GM23338 (cell line): ENCODE measurements at regions not wholly inside any gene's neighbourhood (a gene's known extent, or its start where the extent isn't known, plus 50 kb on each side); places are given as distances from the start of the nearest gene placed in this dataset.

Experiments used
- ATAC-seq: fragments of 200-7000 bp; cut with Tn5 transposase; 3 replicates; pipeline ENCODE4 v1.9.1; 2020
- DNase-seq: peaks from one replicate; pipeline ENCODE4 v3.0.0-alpha.2; 2015; ENCODE audit warnings: low spot score
- H2AFZ ChIP-seq: fragments of 200-600 bp; sonication (generic); 2 replicates; pipeline ENCODE4 v1.8.0; 2016; ENCODE audit warnings: antibody characterized with exemption, mild to moderate bottlenecking, moderate library complexity
- H3F3A ChIP-seq: fragments of 200-600 bp; sonication (generic); replicated peaks from 2 replicates; pipeline ENCODE4 v1.8.0; 2017; ENCODE audit warnings: antibody characterized with exemption, mixed run types, low read depth
- H3K27ac ChIP-seq: fragments of 200-600 bp; sonication (generic); 2 replicates; pipeline ENCODE4 v1.6.1; 2016; ENCODE audit warnings: low read depth
- H3K27me3 ChIP-seq: fragments of 200-600 bp; sonication (generic); 2 replicates; pipeline ENCODE4 v1.8.0; 2016; ENCODE audit warnings: mild to moderate bottlenecking, mixed run types, moderate library complexity; ENCODE audit not compliant: insufficient read depth
- H3K36me3 ChIP-seq: fragments of 200-600 bp; sonication (generic); 2 replicates; pipeline ENCODE4 v1.8.0; 2016; ENCODE audit warnings: mild to moderate bottlenecking; ENCODE audit not compliant: insufficient read depth
- H3K4me1 ChIP-seq: fragments of 200-600 bp; sonication (generic); 2 replicates; pipeline ENCODE4 v1.8.0; 2016; ENCODE audit warnings: mild to moderate bottlenecking, moderate library complexity; ENCODE audit not compliant: insufficient read depth
- H3K4me2 ChIP-seq: fragments of 200-600 bp; sonication (generic); 2 replicates; pipeline ENCODE4 v1.7.1; 2017; ENCODE audit warnings: mixed run types
- H3K4me3 ChIP-seq: fragments of 200-600 bp; sonication (generic); 2 replicates; pipeline ENCODE4 v1.6.1; 2016; ENCODE audit warnings: mixed run types
- H3K79me2 ChIP-seq: fragments of 200-600 bp; sonication (generic); replicated peaks from 2 replicates; pipeline ENCODE4 v1.8.0; 2017; ENCODE audit warnings: mild to moderate bottlenecking; ENCODE audit not compliant: insufficient read depth
- H3K9me2 ChIP-seq: fragments of 200-600 bp; sonication (generic); 2 replicates; pipeline ENCODE4 v1.8.0; 2017; ENCODE audit not compliant: insufficient read depth
- H4K20me1 ChIP-seq: fragments of 200-600 bp; sonication (generic); replicated peaks from 2 replicates; pipeline ENCODE4 v1.8.0; 2017; ENCODE audit warnings: mild to moderate bottlenecking; ENCODE audit not compliant: insufficient read depth
- H3K27ac Mint-ChIP-seq: 2 replicates; pipeline ENCODE4 v1.8.0; 2020; ENCODE audit warnings: inconsistent platforms, mild to moderate bottlenecking, moderate library complexity, mixed read lengths
- H3K27me3 Mint-ChIP-seq: 3 replicates; pipeline ENCODE4 v1.8.0; 2022; ENCODE audit warnings: low read depth, mild to moderate bottlenecking, moderate library complexity, mixed read lengths, inconsistent platforms; ENCODE audit not compliant: insufficient read depth, poor library complexity
- H3K36me3 Mint-ChIP-seq: 3 replicates; pipeline ENCODE4 v1.8.0; 2021; ENCODE audit warnings: low read depth, mild to moderate bottlenecking, inconsistent platforms, moderate library complexity, mixed read lengths
- H3K4me1 Mint-ChIP-seq: 3 replicates; pipeline ENCODE4 v1.8.0; 2020; ENCODE audit warnings: mild to moderate bottlenecking, inconsistent platforms, mixed read lengths
- H3K4me3 Mint-ChIP-seq: 3 replicates; pipeline ENCODE4 v1.8.0; 2021; ENCODE audit warnings: moderate library complexity, mild to moderate bottlenecking, inconsistent platforms, mixed read lengths
- H3K9me3 Mint-ChIP-seq: 3 replicates; pipeline ENCODE4 v1.8.0; 2020; ENCODE audit warnings: moderate library complexity, mild to moderate bottlenecking, inconsistent platforms, mixed read lengths
- CREB1 ChIP-seq: fragments of 250-450 bp; sonication (Bioruptor Pico); IDR thresholded peaks from 2 replicates; pipeline ENCODE4 v1.5.0; 2020; ENCODE audit warnings: low read depth, mild to moderate bottlenecking, moderate library complexity
- EZH2 ChIP-seq: fragments of 200-600 bp; sonication (generic); IDR thresholded peaks from one replicate; pipeline ENCODE4 v1.8.0; 2017; ENCODE audit warnings: antibody characterized with exemption, mild to moderate bottlenecking, low read depth; ENCODE audit not compliant: unreplicated experiment
- EZH2phosphoT487 ChIP-seq: fragments of 200-600 bp; sonication (generic); IDR thresholded peaks from one replicate; pipeline ENCODE4 v1.8.1; 2018; ENCODE audit warnings: antibody characterized with exemption; ENCODE audit not compliant: unreplicated experiment
- JUNB ChIP-seq: IDR thresholded peaks from one replicate; pipeline ENCODE4 v1.6.1; 2016; ENCODE audit warnings: antibody characterized with exemption; ENCODE audit not compliant: unreplicated experiment
- NANOG ChIP-seq: IDR thresholded peaks from 2 replicates; pipeline ENCODE4 v1.6.1; 2016; ENCODE audit warnings: antibody characterized with exemption, borderline replicate concordance
- POLR2AphosphoS5 ChIP-seq: IDR thresholded peaks from 2 replicates; pipeline ENCODE4 v1.6.1; 2016; ENCODE audit warnings: antibody characterized with exemption, low read depth
- STAT1 ChIP-seq: IDR thresholded peaks from one replicate; pipeline ENCODE4 v1.6.1; 2016; ENCODE audit warnings: antibody characterized with exemption; ENCODE audit not compliant: unreplicated experiment
- ZNF114 ChIP-seq: fragments of 250-450 bp; sonication (Bioruptor Pico); IDR thresholded peaks from 2 replicates; pipeline ENCODE4 v1.5.0; 2020; ENCODE audit warnings: mild to moderate bottlenecking, moderate library complexity
- ZNF331 ChIP-seq: fragments of 250-450 bp; sonication (Bioruptor Pico); IDR thresholded peaks from 2 replicates; pipeline ENCODE4 v1.5.0; 2020; ENCODE audit warnings: low read depth, mild to moderate bottlenecking, moderate library complexity
- TF ChIP-seq, protein P1 (sequence below), 2 experiments: fragments of 200-600 bp in 1 of 2; sonication (generic) in 1 of 2; conservative IDR thresholded peaks; 2 replicates each; pipeline versions ENCODE4 v1.5.1 to v1.6.1; 2016 to 2017; ENCODE audit warnings: antibody characterized with exemption in 2 of 2, low read depth in 2 of 2, mild to moderate bottlenecking in 2 of 2, moderate library complexity in 1 of 2
- TF ChIP-seq, protein P2 (sequence below): IDR thresholded peaks from one replicate; pipeline ENCODE4 v1.6.1; 2018; ENCODE audit warnings: antibody characterized with exemption; ENCODE audit not compliant: unreplicated experiment
- TF ChIP-seq, protein P3 (sequence below): IDR thresholded peaks from 2 replicates; pipeline ENCODE4 v1.6.1; 2016; ENCODE audit warnings: antibody characterized with exemption
- TF ChIP-seq, protein P4 (sequence below): fragments of 250-450 bp; sonication (Bioruptor Pico); IDR thresholded peaks from 2 replicates; pipeline ENCODE4 v1.5.0; 2020; ENCODE audit warnings: mild to moderate bottlenecking, moderate library complexity

DNA sequence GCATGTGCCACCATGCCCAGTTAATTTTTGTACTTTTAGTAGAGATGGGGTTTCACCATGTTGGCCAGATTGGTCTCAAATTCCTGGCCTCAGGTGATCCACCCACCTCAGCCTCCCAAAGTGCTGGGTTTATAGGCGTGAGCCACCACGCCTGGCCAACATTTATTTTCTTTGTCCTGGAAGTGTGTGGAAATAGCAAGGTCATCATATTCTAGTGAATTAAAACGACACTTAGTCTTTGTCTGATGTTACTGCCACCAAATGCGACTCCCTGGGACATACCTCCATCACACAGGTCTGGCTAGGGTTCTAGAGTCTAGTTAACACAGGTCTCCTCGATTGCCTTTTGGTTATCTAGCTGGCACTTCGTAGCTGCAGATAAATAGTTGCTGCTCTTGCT is 203.1 kb downstream of the AASDH start:
- no peak overlapping the region for H2AFZ ChIP-seq
- H3K27ac ChIP-seq, result no peak overlapping the region
- H3K27me3 ChIP-seq, result no peaks in the 10 kb centered on the region
- H3K4me1 ChIP-seq, result no peaks in the 10 kb centered on the region
- Mint-ChIP-seq H3K4me1 (peaks cover 15% of the 10 kb centered on the region), H3K27me3 (peaks cover 3% of the 10 kb centered on the region), H3K9me3 (no peaks in the 10 kb centered on the region), H3K36me3 (peaks cover 19% of the 10 kb centered on the region; the same call in 2 of the 3 replicates), H3K4me3 (no peak overlapping the region), H3K27ac (no peak overlapping the region)
- H3K4me2 ChIP-seq, result no peak overlapping the region
- ATAC-seq (no peak), DNase-seq (no peak)
- H3K4me3 ChIP-seq, result no peak overlapping the region
- no peaks in the 10 kb centered on the region for H3F3A ChIP-seq
- no peaks in the 10 kb centered on the region for H4K20me1 ChIP-seq
- no peak for TF ChIP-seq EZH2phosphoT487
- TF ChIP-seq ZNF331 (CRISPR knock-in tag), result no peak
- no peak for TF ChIP-seq NANOG
- TF ChIP-seq, protein P1, sequence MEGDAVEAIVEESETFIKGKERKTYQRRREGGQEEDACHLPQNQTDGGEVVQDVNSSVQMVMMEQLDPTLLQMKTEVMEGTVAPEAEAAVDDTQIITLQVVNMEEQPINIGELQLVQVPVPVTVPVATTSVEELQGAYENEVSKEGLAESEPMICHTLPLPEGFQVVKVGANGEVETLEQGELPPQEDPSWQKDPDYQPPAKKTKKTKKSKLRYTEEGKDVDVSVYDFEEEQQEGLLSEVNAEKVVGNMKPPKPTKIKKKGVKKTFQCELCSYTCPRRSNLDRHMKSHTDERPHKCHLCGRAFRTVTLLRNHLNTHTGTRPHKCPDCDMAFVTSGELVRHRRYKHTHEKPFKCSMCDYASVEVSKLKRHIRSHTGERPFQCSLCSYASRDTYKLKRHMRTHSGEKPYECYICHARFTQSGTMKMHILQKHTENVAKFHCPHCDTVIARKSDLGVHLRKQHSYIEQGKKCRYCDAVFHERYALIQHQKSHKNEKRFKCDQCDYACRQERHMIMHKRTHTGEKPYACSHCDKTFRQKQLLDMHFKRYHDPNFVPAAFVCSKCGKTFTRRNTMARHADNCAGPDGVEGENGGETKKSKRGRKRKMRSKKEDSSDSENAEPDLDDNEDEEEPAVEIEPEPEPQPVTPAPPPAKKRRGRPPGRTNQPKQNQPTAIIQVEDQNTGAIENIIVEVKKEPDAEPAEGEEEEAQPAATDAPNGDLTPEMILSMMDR (conservative IDR thresholded peaks at IDR 0.05; ENCODE audit: low read depth in 2 of 2), result no peak
- no peak for TF ChIP-seq CREB1 (CRISPR knock-in tag)
- no peak for TF ChIP-seq EZH2
- TF ChIP-seq STAT1, result no peak
- no peak for TF ChIP-seq ZNF114
- TF ChIP-seq JUNB, result no peak
- no peak for TF ChIP-seq POLR2AphosphoS5
- TF ChIP-seq, protein P2, sequence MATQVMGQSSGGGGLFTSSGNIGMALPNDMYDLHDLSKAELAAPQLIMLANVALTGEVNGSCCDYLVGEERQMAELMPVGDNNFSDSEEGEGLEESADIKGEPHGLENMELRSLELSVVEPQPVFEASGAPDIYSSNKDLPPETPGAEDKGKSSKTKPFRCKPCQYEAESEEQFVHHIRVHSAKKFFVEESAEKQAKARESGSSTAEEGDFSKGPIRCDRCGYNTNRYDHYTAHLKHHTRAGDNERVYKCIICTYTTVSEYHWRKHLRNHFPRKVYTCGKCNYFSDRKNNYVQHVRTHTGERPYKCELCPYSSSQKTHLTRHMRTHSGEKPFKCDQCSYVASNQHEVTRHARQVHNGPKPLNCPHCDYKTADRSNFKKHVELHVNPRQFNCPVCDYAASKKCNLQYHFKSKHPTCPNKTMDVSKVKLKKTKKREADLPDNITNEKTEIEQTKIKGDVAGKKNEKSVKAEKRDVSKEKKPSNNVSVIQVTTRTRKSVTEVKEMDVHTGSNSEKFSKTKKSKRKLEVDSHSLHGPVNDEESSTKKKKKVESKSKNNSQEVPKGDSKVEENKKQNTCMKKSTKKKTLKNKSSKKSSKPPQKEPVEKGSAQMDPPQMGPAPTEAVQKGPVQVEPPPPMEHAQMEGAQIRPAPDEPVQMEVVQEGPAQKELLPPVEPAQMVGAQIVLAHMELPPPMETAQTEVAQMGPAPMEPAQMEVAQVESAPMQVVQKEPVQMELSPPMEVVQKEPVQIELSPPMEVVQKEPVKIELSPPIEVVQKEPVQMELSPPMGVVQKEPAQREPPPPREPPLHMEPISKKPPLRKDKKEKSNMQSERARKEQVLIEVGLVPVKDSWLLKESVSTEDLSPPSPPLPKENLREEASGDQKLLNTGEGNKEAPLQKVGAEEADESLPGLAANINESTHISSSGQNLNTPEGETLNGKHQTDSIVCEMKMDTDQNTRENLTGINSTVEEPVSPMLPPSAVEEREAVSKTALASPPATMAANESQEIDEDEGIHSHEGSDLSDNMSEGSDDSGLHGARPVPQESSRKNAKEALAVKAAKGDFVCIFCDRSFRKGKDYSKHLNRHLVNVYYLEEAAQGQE, result no peak
- TF ChIP-seq, protein P3, sequence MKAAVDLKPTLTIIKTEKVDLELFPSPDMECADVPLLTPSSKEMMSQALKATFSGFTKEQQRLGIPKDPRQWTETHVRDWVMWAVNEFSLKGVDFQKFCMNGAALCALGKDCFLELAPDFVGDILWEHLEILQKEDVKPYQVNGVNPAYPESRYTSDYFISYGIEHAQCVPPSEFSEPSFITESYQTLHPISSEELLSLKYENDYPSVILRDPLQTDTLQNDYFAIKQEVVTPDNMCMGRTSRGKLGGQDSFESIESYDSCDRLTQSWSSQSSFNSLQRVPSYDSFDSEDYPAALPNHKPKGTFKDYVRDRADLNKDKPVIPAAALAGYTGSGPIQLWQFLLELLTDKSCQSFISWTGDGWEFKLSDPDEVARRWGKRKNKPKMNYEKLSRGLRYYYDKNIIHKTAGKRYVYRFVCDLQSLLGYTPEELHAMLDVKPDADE, result no peak
- TF ChIP-seq, protein P4, sequence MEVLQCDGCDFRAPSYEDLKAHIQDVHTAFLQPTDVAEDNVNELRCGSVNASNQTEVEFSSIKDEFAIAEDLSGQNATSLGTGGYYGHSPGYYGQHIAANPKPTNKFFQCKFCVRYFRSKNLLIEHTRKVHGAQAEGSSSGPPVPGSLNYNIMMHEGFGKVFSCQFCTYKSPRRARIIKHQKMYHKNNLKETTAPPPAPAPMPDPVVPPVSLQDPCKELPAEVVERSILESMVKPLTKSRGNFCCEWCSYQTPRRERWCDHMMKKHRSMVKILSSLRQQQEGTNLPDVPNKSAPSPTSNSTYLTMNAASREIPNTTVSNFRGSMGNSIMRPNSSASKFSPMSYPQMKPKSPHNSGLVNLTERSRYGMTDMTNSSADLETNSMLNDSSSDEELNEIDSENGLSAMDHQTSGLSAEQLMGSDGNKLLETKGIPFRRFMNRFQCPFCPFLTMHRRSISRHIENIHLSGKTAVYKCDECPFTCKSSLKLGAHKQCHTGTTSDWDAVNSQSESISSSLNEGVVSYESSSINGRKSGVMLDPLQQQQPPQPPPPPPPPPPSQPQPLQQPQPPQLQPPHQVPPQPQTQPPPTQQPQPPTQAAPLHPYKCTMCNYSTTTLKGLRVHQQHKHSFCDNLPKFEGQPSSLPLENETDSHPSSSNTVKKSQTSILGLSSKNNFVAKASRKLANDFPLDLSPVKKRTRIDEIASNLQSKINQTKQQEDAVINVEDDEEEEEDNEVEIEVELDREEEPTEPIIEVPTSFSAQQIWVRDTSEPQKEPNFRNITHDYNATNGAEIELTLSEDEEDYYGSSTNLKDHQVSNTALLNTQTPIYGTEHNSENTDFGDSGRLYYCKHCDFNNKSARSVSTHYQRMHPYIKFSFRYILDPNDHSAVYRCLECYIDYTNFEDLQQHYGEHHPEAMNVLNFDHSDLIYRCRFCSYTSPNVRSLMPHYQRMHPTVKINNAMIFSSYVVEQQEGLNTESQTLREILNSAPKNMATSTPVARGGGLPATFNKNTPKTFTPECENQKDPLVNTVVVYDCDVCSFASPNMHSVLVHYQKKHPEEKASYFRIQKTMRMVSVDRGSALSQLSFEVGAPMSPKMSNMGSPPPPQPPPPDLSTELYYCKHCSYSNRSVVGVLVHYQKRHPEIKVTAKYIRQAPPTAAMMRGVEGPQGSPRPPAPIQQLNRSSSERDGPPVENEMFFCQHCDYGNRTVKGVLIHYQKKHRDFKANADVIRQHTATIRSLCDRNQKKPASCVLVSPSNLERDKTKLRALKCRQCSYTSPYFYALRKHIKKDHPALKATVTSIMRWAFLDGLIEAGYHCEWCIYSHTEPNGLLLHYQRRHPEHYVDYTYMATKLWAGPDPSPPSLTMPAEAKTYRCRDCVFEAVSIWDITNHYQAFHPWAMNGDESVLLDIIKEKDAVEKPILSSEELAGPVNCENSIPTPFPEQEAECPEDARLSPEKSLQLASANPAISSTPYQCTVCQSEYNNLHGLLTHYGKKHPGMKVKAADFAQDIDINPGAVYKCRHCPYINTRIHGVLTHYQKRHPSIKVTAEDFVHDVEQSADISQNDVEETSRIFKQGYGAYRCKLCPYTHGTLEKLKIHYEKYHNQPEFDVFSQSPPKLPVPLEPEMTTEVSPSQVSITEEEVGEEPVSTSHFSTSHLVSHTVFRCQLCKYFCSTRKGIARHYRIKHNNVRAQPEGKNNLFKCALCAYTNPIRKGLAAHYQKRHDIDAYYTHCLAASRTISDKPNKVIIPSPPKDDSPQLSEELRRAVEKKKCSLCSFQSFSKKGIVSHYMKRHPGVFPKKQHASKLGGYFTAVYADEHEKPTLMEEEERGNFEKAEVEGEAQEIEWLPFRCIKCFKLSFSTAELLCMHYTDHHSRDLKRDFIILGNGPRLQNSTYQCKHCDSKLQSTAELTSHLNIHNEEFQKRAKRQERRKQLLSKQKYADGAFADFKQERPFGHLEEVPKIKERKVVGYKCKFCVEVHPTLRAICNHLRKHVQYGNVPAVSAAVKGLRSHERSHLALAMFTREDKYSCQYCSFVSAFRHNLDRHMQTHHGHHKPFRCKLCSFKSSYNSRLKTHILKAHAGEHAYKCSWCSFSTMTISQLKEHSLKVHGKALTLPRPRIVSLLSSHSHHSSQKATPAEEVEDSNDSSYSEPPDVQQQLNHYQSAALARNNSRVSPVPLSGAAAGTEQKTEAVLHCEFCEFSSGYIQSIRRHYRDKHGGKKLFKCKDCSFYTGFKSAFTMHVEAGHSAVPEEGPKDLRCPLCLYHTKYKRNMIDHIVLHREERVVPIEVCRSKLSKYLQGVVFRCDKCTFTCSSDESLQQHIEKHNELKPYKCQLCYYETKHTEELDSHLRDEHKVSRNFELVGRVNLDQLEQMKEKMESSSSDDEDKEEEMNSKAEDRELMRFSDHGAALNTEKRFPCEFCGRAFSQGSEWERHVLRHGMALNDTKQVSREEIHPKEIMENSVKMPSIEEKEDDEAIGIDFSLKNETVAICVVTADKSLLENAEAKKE (CRISPR knock-in tag), result no peak
- H3K79me2 ChIP-seq, result no peaks in the 10 kb centered on the region
- no peaks in the 10 kb centered on the region for H3K36me3 ChIP-seq
- H3K9me2 ChIP-seq, result no peaks in the 10 kb centered on the region
